NT2/D1 (cell line): ENCODE measurements at regions not wholly inside any gene's neighbourhood (a gene's known extent, or its start where the extent isn't known, plus 50 kb on each side); places are given as distances from the start of the nearest gene placed in this dataset.

ENCODE experiments used
- SUZ12 ChIP-seq: IDR thresholded peaks from 2 replicates; pipeline ENCODE4 v1.6.1; 2011; ENCODE audit not compliant: insufficient read length, insufficient read depth; ENCODE audit errors: extremely low read depth
- YY1 ChIP-seq: IDR thresholded peaks from 2 replicates; pipeline ENCODE4 v1.6.1; 2011; ENCODE audit not compliant: insufficient read length, insufficient read depth
- ZNF274 ChIP-seq: IDR thresholded peaks from 2 replicates; pipeline ENCODE4 v1.6.1; 2011; ENCODE audit warnings: mild to moderate bottlenecking, low read depth, low read length

GRCh38 chr2:132267105-132267497 lies 105.3 kb upstream of the ANKRD30BL start:
- no peak for TF ChIP-seq YY1
- TF ChIP-seq SUZ12 = no peak
- no peak for TF ChIP-seq ZNF274
